ENCODE measurements at regions not wholly inside any gene's neighbourhood (a gene's known extent, or its start where the extent isn't known, plus 50 kb on each side); places are given as distances from the start of the nearest gene placed in this dataset.

- no peak overlapping the region for H3K4me2 ChIP-seq (ENCODE audit: insufficient read depth in 1 of 2, low read depth in 2 of 2, low read length in 2 of 2)
- H3K23me2 ChIP-seq (ENCODE audit: low read depth, low read length), result no peaks in the 10 kb centered on the region
- ChIA-PET CTCF (ENCODE audit: partially characterized antibody) (no interaction called here), POLR2A (ENCODE audit: partially characterized antibody) (no interaction called here)
- no peak overlapping the region for H3K4me3 ChIP-seq (ENCODE audit: extremely low read depth in 1 of 4, insufficient read depth in 2 of 4, low read depth in 3 of 4, low read length in 4 of 4)
- no peak overlapping the region for H3K56ac ChIP-seq (replicated peaks; ENCODE audit: insufficient read length, low read depth, low read length)
- no peaks in the 10 kb centered on the region; a peak in 1 of 8 replicates for H3K36me3 ChIP-seq (ENCODE audit: control insufficient read depth in 2 of 4, insufficient read depth in 4 of 4, low read length in 3 of 4)
- FAIRE-seq (no peak), DNase-seq (ENCODE audit: low read depth in 1 of 2, low spot score in 2 of 2) (no peak)
- no peak overlapping the region for H4K8ac ChIP-seq (ENCODE audit: extremely low read depth, insufficient read depth, low read length)
- no peak overlapping the region for H3K23ac ChIP-seq (ENCODE audit: insufficient read length)
- no peaks in the 10 kb centered on the region for H3K4me1 ChIP-seq (replicated peaks in 1 of 4; ENCODE audit: control insufficient read depth in 3 of 4, insufficient read depth in 4 of 4, low read length in 3 of 4)
- H4K20me1 ChIP-seq (replicated peaks in 1 of 2; ENCODE audit: control insufficient read depth in 1 of 2, insufficient read depth in 2 of 2, low read length in 2 of 2), result no peaks in the 10 kb centered on the region
- no peak overlapping the region for H2BK20ac ChIP-seq (ENCODE audit: low read length)
- H4K5ac ChIP-seq (ENCODE audit: insufficient read length, low read depth, low read length), result no peak overlapping the region
- H2BK12ac ChIP-seq (ENCODE audit: low read depth, low read length), result no peak overlapping the region
- no peak for TF ChIP-seq SP4 (IDR thresholded peaks at IDR 0.05; ENCODE audit: low read length)
- TF ChIP-seq FOSL1 (IDR thresholded peaks at IDR 0.05; ENCODE audit: insufficient read depth, low read depth, low read length), result no peak
- H3K79me1 ChIP-seq (ENCODE audit: low read depth, low read length), result no peaks in the 10 kb centered on the region
- no peak overlapping the region for H3K4ac ChIP-seq (replicated peaks; ENCODE audit: insufficient read length, low read depth, low read length)
- 81% methylated on average over 1 of the region's 1 CpG; no CpG with 5 or more reads in 1 of the 2 experiments for WGBS, 2 experiments (ENCODE audit: extremely low coverage in 1 of 2, insufficient coverage in 1 of 2, insufficient read length in 1 of 2, insufficient replicate concordance in 2 of 2, low coverage in 1 of 2, low lambda C conversion rate in 2 of 2, missing lambda C conversion rate in 1 of 2)
- H2AK5ac ChIP-seq (ENCODE audit: low read depth, low read length), result no peak overlapping the region
- no peak overlapping the region for H2BK120ac ChIP-seq (replicated peaks; ENCODE audit: low read depth, low read length)
- no peaks in the 10 kb centered on the region for H3K79me2 ChIP-seq (ENCODE audit: control insufficient read depth in 1 of 2, insufficient read depth in 2 of 2, low read length in 2 of 2)
- no peak overlapping the region for H2BK15ac ChIP-seq (ENCODE audit: low read length)
- no peaks in the 10 kb centered on the region for H3K9me3 ChIP-seq (ENCODE audit: insufficient read depth in 2 of 2, low read depth in 1 of 2, low read length in 1 of 2)
- H3K27me3 ChIP-seq (replicated peaks in 1 of 4; ENCODE audit: control insufficient read depth in 3 of 4, extremely low read depth in 1 of 4, insufficient read depth in 3 of 4, low read length in 3 of 4), result peaks cover 0 to 1% (median 0%) of the 10 kb centered on the region in 4 experiments; a peak in 1 of 7 replicates
- no peak overlapping the region for H3K9ac ChIP-seq (replicated peaks in 1 of 4; ENCODE audit: extremely low read depth in 1 of 4, low read depth in 3 of 4, low read length in 3 of 4)
- no peak overlapping the region for H4K91ac ChIP-seq (replicated peaks; ENCODE audit: insufficient read length, low read length)
- no peak overlapping the region for H3K14ac ChIP-seq (ENCODE audit: insufficient read length)
- no peak overlapping the region for H2AFZ ChIP-seq (ENCODE audit: low read length)
- no peak overlapping the region for H3K27ac ChIP-seq (ENCODE audit: low read depth, low read length)
- no peak overlapping the region for H2BK5ac ChIP-seq (ENCODE audit: low read depth, low read length)
- no peak overlapping the region for H3K18ac ChIP-seq (ENCODE audit: extremely low read depth, low read length)
These were observed 304.6 kb downstream of the BMP4 start for GRCh38 chr14:53652068-53652467.

All from H1 (cell line).